HG03565 (cell line): ENCODE measurements at regions not wholly inside any gene's neighbourhood (a gene's known extent, or its start where the extent isn't known, plus 50 kb on each side); places are given as distances from the start of the nearest gene placed in this dataset.

Source experiments
- ATAC-seq: cut with Tn5 transposase; IDR thresholded peaks from one replicate; pipeline ENCODE4 v1.9.1; 2021; ENCODE audit warnings: mild to moderate bottlenecking, moderate library complexity; ENCODE audit not compliant: unreplicated experiment

DNA sequence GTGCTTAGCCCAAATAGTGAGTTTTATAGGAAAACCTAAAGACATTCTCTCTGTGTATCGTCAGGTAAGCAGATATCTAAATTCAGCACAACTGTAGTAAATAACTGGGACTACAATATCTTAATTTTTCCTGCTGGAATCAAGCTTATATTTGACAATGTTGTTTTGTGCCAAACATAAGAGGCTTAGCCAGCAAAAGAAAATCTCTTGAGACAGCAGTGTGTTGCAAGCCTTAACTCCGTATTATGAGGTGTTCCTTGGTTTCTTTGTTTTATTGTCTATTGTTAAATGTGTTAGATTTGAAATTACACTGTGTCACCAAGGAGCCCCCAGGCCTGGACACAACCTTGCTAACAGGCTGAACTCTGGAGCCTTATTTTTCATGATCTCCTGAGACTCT is 1570.6 kb upstream of the GOT2 start:
- ATAC-seq, result no peak

DNA sequence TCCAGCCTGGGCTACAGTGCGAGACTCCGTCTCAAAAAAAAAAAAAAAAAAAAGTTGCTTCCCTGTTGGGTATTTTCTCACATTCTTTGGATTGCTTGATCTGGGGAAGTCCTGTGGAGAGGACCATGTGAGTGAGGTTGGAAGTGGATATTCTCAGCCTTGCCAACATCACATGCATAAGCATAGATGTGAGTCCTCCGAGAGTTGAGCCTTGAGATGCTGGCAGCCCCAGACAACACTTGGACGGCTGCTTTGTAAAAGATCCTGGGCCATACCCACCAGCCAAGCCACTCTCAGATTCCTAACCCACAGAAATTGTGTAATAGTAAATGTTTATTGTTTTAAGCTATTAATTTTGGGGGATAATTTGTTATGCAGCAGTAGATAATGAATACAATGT is 1570.0 kb upstream of the GOT2 start:
- ATAC-seq, result no peak

- no peak for ATAC-seq
Measured at GRCh38 chr16:60302676-60303075, 1568.6 kb upstream of the GOT2 start.

- ATAC-seq, result no peak
Measured at GRCh38 chr16:60302261-60302660, 1568.1 kb upstream of the GOT2 start.

DNA sequence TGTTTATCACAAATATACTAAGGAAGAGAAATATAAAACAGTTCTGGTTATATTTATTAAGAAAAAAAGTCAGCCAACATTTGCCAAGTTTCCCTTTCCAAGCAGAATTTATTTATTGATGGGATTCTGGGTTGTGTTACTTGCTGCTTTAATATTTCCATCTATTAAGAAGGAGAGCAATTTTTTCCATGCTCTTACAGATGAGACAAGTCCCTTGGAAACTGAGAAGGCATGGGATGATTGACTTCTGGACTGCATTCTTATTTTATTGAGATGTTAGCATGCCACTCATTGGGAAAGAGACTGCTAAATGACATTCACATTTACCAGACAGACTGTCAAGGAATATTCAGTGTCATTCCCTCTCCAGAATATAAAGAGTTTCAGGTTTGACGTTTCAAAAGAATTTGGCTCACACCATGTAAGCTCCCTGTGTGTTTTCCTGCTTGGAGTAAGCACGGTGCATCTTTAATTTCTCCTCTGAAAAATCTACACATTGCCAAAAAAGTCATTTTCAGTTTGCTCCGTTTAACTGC is 1565.2 kb upstream of the GOT2 start:
- no peak for ATAC-seq

DNA sequence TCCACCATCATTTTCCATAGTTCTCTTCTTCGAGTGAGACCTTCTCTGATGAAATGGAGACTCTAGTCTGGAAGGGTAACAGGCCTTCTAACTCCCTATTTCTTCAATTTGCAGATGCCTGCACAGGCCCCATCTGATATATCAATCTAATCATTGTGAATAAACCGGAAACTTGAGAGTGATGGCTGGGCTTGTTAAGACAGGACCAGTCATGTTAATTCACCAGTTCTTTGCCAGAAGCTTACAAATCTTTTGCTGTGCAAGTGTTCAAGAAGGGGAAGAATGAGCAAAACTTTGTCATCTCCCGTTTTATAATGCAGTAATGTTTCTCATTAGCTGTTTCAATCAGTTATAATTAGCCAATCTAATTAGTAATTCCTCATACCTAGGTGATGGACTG is 1561.3 kb upstream of the GOT2 start:
- no peak for ATAC-seq

GRCh38 chr16:60285794-60286193 is 1551.7 kb upstream of the GOT2 start:
- no peak for ATAC-seq

DNA sequence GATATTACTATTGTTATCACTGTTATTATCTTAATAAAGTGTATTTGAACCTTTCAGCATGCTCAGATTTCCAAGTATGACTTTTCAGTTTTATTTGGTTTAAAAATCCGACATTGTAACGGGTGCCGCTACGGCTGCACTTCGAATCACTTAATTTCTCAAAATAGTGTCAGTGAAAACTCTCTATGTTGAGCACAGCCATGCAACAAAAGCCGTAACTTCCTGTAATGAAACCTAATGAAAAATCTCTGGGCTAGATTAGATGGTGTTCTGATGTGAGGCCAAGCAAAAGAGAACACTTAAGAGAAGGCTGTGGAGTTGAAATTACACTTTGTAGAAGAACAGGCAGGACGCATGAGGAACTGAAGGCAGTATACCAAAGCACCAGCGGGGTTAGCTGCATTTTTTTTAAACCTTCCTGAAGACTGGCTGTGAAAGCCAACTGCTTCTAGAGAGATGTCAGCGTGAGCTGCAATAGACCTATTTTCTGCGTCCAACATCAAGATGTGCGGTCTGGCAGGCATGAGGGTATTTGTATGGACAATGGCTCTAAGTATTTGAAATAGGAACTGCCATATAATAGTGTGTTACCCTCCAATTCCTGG is 1545.0 kb upstream of the GOT2 start:
- ATAC-seq, result no peak

DNA sequence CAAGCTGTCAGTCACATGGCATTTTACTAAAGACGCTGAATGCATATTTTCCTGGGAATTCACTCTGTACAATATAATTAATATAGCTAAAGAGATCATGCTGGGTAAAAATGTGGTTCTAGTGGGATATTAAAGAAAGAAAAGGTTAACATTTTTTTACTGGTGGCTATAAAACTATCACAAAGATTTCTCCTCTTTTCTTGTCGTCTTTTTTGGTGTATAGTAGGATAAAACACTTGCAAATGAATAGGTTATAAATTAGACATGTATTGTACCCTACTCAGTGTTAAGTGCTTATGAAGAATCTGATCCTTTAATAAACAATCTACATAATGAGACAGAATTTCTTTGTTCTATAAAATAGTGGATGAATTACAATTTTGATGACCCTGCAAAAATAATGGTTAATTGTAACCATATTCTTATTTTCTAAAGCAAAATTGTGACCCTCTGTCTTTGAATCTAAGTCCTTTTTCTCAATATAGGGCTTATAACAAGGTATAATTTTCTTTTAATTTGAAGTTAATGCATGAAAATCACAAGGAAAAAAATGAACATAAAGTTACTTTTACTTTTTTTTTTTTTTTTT is 1540.4 kb upstream of the GOT2 start:
- ATAC-seq, result no peak

- no peak for ATAC-seq
Measured at GRCh38 chr16:60271781-60272180, 1537.7 kb upstream of the GOT2 start.

GRCh38 chr16:60271025-60271771 is 1537.1 kb upstream of the GOT2 start:
- no peak for ATAC-seq

DNA sequence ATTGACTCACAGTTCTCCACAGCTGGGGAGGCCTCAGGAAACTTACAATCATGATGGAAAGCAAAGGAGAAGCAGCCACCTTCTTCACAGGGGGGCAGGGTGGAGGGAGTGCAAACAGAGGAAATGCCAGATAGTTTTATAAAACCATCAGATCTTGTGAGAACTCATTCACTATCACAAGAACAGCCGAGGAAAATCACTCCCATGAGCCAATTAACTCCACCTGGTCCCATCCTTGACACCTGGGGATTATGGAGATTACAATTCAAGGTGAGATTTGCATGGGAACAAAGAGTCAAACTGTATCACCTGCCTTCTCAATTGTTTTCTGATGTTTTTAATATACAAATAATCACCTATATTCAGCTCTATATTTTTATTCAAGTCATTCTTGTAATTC is 1527.3 kb upstream of the GOT2 start:
- no peak for ATAC-seq

GRCh38 chr16:60259956-60260355 is 1525.8 kb upstream of the GOT2 start:
- ATAC-seq, result no peak

GRCh38 chr16:60246086-60246485 is 1512.0 kb upstream of the GOT2 start:
- ATAC-seq, result no peak

- ATAC-seq, result no peak
Measured at GRCh38 chr16:60241671-60242070, 1507.6 kb upstream of the GOT2 start.

DNA sequence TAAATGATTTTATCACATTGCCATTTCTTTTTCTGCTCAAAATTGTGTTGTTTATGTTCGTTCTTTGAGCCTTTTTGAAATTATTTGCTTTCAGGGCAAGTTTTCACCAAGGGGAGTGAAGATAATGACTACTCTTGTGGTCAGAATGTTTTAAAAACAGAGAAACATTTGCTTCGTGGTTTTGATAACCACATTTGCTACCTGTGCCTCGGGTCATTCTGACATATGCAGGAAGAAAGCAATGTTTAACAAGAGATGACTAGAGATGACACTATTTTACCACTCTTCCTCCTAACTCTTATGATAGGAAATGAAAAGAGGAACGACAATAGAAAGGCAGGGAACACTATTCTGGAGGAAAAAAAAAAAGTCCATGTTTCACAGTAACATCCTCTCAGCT is 1496.5 kb upstream of the GOT2 start:
- ATAC-seq, result no peak

DNA sequence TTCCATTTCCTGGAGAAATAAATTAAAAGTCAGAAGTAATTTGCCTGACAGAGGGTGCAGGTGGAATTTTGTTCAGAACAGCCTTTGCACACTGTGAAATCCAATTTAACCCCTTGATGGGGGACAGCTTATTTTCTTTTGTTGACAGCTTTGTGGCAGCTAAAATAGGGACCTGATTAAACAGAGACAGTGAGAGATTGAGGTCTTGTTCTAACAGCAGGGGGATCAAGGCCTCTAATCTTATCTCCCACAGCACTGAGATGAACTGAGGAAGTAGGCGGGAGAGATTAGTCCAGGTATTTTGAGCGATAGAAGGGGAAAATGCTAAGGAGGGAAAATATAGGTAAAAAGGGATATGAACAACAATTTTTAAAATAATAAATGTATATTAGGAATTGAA is 1491.4 kb upstream of the GOT2 start:
- ATAC-seq, result no peak

GRCh38 chr16:60217787-60218186 is 1483.7 kb upstream of the GOT2 start:
- ATAC-seq, result no peak

GRCh38 chr16:60214311-60214710 is 1480.2 kb upstream of the GOT2 start:
- ATAC-seq, result no peak

- no peak for ATAC-seq
Measured at GRCh38 chr16:60206516-60206915, 1472.4 kb upstream of the GOT2 start.

GRCh38 chr16:60204181-60204580 is 1470.1 kb upstream of the GOT2 start:
- no peak for ATAC-seq

DNA sequence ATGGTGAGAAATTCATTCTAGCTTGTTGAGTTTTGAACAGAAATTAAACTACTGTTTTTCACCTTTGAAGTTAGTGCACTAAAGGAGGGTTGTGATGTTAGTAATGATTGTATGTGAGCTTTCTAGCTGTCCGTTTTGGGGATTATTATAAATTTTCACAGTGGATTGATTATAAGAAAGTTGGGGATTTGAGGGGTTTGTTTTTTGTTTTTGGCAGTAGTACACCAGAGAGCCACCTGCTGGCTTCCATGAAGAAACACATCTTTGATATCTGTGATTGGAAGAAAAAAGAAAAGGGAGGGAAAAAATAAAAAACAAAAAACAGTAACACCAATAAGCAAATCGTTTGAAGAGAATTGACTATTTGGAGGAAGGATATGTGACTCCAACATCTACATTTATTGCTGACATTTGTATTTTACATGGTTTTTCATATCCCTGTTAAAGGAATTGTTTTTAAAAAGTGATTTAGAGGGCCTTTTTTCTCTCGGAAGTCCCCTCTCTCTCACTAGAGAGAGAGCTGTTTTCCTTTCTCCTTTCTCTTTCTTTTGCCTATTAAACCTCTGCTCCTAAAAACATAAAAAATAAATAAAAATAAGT is 1469.5 kb upstream of the GOT2 start:
- ATAC-seq, result no peak
